PFSK-1 (cell line): ENCODE measurements at regions not wholly inside any gene's neighbourhood (a gene's known extent, or its start where the extent isn't known, plus 50 kb on each side); places are given as distances from the start of the nearest gene placed in this dataset.

Experiments
- POLR2AphosphoS5 ChIP-seq: IDR thresholded peaks from 2 replicates; pipeline ENCODE4 v1.6.1; 2012; ENCODE audit warnings: low read depth, mild to moderate bottlenecking, control low read depth, low read length, moderate library complexity
- SIN3A ChIP-seq: IDR thresholded peaks from 2 replicates; pipeline ENCODE4 v1.6.1; 2012; ENCODE audit warnings: mild to moderate bottlenecking, low read length, moderate library complexity, borderline replicate concordance; ENCODE audit not compliant: insufficient read depth
- TAF1 ChIP-seq: IDR thresholded peaks from 2 replicates; pipeline ENCODE4 v1.6.1; 2012; ENCODE audit warnings: low read length, control low read depth, borderline replicate concordance; ENCODE audit not compliant: insufficient read depth

DNA sequence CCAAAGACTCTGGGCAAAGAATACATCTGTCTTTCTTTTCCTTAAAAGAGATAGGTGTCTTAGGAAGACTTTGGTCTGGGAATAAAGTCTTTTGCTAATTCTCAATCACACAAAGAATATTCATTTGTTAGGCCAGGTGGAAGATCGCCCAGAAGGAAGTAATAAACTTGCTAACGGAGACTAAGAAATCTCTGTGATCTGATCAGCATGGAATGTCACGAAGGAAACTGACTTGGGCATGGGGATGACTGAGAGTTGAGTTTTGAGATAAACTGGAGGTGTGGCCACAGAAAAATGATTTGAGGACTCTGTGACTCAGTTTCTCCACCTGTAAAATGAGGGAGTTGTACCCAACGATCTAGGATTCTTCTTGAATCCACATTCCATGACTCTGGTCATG, 161.1 kb upstream of the SVIL start:
- TF ChIP-seq POLR2AphosphoS5 (no peak), SIN3A (no peak), TAF1 (no peak)
